Adipocyte (in vitro differentiated cells): ENCODE measurements at regions not wholly inside any gene's neighbourhood (a gene's known extent, or its start where the extent isn't known, plus 50 kb on each side); places are given as distances from the start of the nearest gene placed in this dataset.
A peak's percentile ranks its signal among the peaks of the same experiment; 100 is the strongest.

Source experiments
- DNase-seq: peaks from one replicate; pipeline ENCODE4 v3.0.0-alpha.2; 2015; ENCODE audit warnings: low read depth
- H3K27me3 ChIP-seq: replicated peaks from 2 replicates; pipeline ENCODE4 v1.7.0; 2013; ENCODE audit warnings: mild to moderate bottlenecking, low read length, moderate library complexity; ENCODE audit not compliant: control insufficient read depth, insufficient read depth
- H3K36me3 ChIP-seq: 2 replicates; pipeline ENCODE4 v1.7.0; 2013; ENCODE audit warnings: low read length, mild to moderate bottlenecking, moderate library complexity; ENCODE audit not compliant: control insufficient read depth, insufficient read depth, severe bottlenecking
- H3K4me1 ChIP-seq: 2 replicates; pipeline ENCODE4 v1.7.0; 2013; ENCODE audit warnings: mild to moderate bottlenecking, low read length, moderate library complexity; ENCODE audit not compliant: control insufficient read depth, insufficient read depth
- H3K4me3 ChIP-seq: 2 replicates; pipeline ENCODE4 v1.7.0; 2013; ENCODE audit warnings: mild to moderate bottlenecking, low read length, moderate library complexity
- H3K9ac ChIP-seq: 2 replicates; pipeline ENCODE4 v1.7.0; 2013; ENCODE audit warnings: mild to moderate bottlenecking, low read length, moderate library complexity
- H3K9me3 ChIP-seq: 2 replicates; pipeline ENCODE4 v1.7.0; 2013; ENCODE audit warnings: mild to moderate bottlenecking, low read length, moderate library complexity; ENCODE audit not compliant: control insufficient read depth

GRCh38 chr1:198809247-198809646 lies 170.4 kb downstream of the PTPRC start:
- Histone ChIP-seq H3K4me1 (peaks cover 5% of the 10 kb centered on the region), H3K4me3 (no peak overlapping the region), H3K9me3 (peaks cover 5% of the 10 kb centered on the region), H3K27me3 (no peaks in the 10 kb centered on the region), H3K36me3 (no peaks in the 10 kb centered on the region), H3K9ac (no peak overlapping the region)
- peak; percentile 52 for DNase-seq

GRCh38 chr1:198811449-198811848 lies 172.6 kb downstream of the PTPRC start:
- H3K27me3 ChIP-seq: no peaks in the 10 kb centered on the region
- H3K36me3 ChIP-seq: no peaks in the 10 kb centered on the region
- no peak overlapping the region for H3K4me3 ChIP-seq
- no peak for DNase-seq
- no peak overlapping the region for H3K9ac ChIP-seq
- H3K9me3 ChIP-seq: peaks cover 15% of the 10 kb centered on the region
- peaks cover 5% of the 10 kb centered on the region for H3K4me1 ChIP-seq

DNA sequence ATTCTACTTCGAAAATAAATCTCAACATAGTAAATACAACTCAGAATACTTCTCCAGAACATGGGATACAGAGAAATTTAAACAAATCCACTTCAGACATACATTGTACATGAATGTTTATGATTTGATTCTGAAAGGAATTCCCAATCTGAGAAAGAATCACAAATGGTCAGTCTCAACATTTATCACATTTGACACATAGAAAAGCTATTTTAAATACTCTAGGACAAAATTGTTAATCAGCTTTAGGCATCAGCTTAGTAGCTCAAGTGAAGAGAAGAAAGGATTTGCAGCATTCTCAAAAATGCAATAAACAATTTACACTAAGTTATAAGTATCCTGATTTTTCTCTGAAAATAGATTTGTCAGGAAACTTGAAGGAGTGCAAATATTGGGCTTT lies 184.8 kb downstream of the PTPRC start:
- Histone ChIP-seq H3K9ac (no peak overlapping the region), H3K27me3 (no peaks in the 10 kb centered on the region), H3K4me3 (no peak overlapping the region), H3K36me3 (no peaks in the 10 kb centered on the region), H3K9me3 (no peaks in the 10 kb centered on the region), H3K4me1 (no peaks in the 10 kb centered on the region)
- peak; percentile 53 for DNase-seq

DNA sequence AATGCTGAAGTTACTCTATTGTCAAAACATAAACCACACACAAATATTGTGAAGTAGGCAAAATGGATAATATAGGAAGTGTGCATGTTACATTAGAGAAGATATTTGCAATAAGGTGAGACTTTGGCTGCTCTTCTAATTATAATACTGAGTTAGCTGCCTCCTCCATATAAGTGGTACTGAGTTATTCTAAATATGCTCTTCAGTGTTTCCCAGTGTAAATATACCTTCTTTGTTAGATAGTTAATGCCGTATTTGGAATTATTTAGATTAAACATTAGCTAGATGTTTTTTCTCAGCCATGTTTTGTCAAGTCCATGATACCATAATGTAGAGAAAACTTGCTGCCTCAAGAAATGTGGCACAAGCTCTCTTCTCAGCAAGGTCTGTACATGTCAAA lies 186.4 kb downstream of the PTPRC start:
- Histone ChIP-seq H3K36me3 (no peaks in the 10 kb centered on the region), H3K9ac (no peak overlapping the region), H3K9me3 (no peaks in the 10 kb centered on the region), H3K4me3 (no peak overlapping the region), H3K4me1 (no peaks in the 10 kb centered on the region), H3K27me3 (no peaks in the 10 kb centered on the region)
- DNase-seq: no peak

- DNase-seq: no peak
- peaks cover 9% of the 10 kb centered on the region for H3K4me1 ChIP-seq
- no peak overlapping the region for H3K4me3 ChIP-seq
- H3K27me3 ChIP-seq: no peaks in the 10 kb centered on the region
- no peaks in the 10 kb centered on the region for H3K36me3 ChIP-seq
- no peak overlapping the region for H3K9ac ChIP-seq
- no peaks in the 10 kb centered on the region for H3K9me3 ChIP-seq
These were observed 190.5 kb downstream of the PTPRC start for GRCh38 chr1:198829356-198829755.

DNA sequence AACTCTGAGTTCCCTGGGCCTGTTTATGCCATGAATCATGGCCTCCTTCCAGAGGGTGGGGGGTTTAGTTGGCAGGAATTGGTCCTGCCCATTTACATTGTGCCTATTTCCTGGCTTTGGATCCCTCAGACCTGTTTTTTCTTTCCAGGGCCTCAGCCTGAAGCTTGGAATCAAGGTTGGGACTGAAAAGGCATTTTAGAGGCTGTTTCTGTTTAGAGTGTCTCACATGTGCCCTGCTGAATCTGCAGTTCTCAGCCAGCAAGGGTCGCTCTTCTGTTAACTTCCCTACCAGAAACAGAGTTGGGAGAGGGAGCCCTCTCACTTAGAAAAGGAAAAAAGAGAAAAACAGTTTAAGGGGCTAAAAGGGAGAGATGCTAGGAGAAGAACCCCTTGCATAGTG lies 191.1 kb downstream of the PTPRC start:
- Histone ChIP-seq H3K27me3 (no peaks in the 10 kb centered on the region), H3K4me3 (no peak overlapping the region), H3K36me3 (no peaks in the 10 kb centered on the region), H3K4me1 (peaks cover 12% of the 10 kb centered on the region), H3K9ac (no peak overlapping the region), H3K9me3 (no peaks in the 10 kb centered on the region)
- peak; percentile 44 for DNase-seq

- Histone ChIP-seq H3K9me3 (no peaks in the 10 kb centered on the region), H3K36me3 (no peaks in the 10 kb centered on the region), H3K4me3 (no peak overlapping the region), H3K9ac (no peak overlapping the region), H3K4me1 (peaks cover 12% of the 10 kb centered on the region), H3K27me3 (no peaks in the 10 kb centered on the region)
- no peak for DNase-seq
These were observed 191.6 kb downstream of the PTPRC start for GRCh38 chr1:198830412-198830811.

GRCh38 chr1:198833706-198834503 lies 195.1 kb downstream of the PTPRC start:
- Histone ChIP-seq H3K9ac (no peak overlapping the region), H3K36me3 (no peaks in the 10 kb centered on the region), H3K4me1 (peaks cover 12% of the 10 kb centered on the region), H3K9me3 (no peaks in the 10 kb centered on the region), H3K4me3 (peak overlapping the region; percentile 9), H3K27me3 (no peaks in the 10 kb centered on the region)
- DNase-seq: no peak

- DNase-seq: no peak
- H3K9ac ChIP-seq: no peak overlapping the region
- H3K4me3 ChIP-seq: no peak overlapping the region
- H3K4me1 ChIP-seq: peaks cover 12% of the 10 kb centered on the region
- no peaks in the 10 kb centered on the region for H3K27me3 ChIP-seq
- H3K36me3 ChIP-seq: no peaks in the 10 kb centered on the region
- no peaks in the 10 kb centered on the region for H3K9me3 ChIP-seq
These were observed 198.6 kb downstream of the PTPRC start for GRCh38 chr1:198837278-198838021.

DNA sequence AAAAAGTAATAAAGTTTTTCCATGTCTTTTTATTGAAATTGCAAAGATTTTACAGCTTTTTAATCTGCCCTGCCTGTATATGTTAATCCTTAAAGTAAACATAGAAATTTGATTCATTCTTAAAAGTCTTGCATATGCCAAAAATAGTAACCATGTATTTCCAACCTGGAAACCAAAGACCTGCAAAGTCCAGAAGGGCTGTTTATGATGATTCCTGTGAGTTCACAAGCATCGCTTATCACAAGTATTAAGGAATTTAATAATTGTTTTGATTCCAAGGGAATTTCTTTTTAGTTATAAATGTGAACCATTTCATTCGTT lies 199.1 kb downstream of the PTPRC start:
- H3K9me3 ChIP-seq: no peaks in the 10 kb centered on the region
- H3K4me3 ChIP-seq: no peak overlapping the region

GRCh38 chr1:198841477-198841876 lies 202.6 kb downstream of the PTPRC start:
- H3K9me3 ChIP-seq: no peaks in the 10 kb centered on the region
- no peaks in the 10 kb centered on the region for H3K4me1 ChIP-seq
- H3K27me3 ChIP-seq: no peaks in the 10 kb centered on the region
- no peak overlapping the region for H3K9ac ChIP-seq
- no peak for DNase-seq
- no peaks in the 10 kb centered on the region for H3K36me3 ChIP-seq
- no peak overlapping the region for H3K4me3 ChIP-seq

More for the DNA sequence above, 199.1 kb downstream of the PTPRC start:
- Histone ChIP-seq H3K36me3 (no peaks in the 10 kb centered on the region), H3K27me3 (no peaks in the 10 kb centered on the region), H3K4me1 (peaks cover 12% of the 10 kb centered on the region), H3K9ac (no peak overlapping the region)
- DNase-seq: no peak
